GM06990 (cell line): ENCODE measurements at regions not wholly inside any gene's neighbourhood (a gene's known extent, or its start where the extent isn't known, plus 50 kb on each side); places are given as distances from the start of the nearest gene placed in this dataset.

Experiments
- DNase-seq: peaks from one replicate; pipeline ENCODE4 v3.0.0-alpha.2; 2011; ENCODE audit not compliant: insufficient read length; ENCODE audit errors: extremely low read depth
- H3K27me3 ChIP-seq: replicated peaks from 2 replicates; pipeline ENCODE4 v1.6.0; 2011; ENCODE audit warnings: low read length; ENCODE audit not compliant: control insufficient read depth, insufficient read depth
- H3K36me3 ChIP-seq: 2 replicates; pipeline ENCODE4 v1.5.1; 2011; ENCODE audit warnings: low read length; ENCODE audit not compliant: control insufficient read depth, insufficient read depth
- H3K4me3 ChIP-seq: replicated peaks from 2 replicates; pipeline ENCODE4 v1.5.1; 2011; ENCODE audit warnings: low read depth, mild to moderate bottlenecking, control low read depth, low read length
- CTCF ChIP-seq: IDR thresholded peaks from 2 replicates; pipeline ENCODE4 v1.5.1; 2011; ENCODE audit warnings: low read length, control low read depth, mild to moderate bottlenecking, inconsistent platforms; ENCODE audit not compliant: insufficient read depth, poor library complexity, severe bottlenecking

DNA sequence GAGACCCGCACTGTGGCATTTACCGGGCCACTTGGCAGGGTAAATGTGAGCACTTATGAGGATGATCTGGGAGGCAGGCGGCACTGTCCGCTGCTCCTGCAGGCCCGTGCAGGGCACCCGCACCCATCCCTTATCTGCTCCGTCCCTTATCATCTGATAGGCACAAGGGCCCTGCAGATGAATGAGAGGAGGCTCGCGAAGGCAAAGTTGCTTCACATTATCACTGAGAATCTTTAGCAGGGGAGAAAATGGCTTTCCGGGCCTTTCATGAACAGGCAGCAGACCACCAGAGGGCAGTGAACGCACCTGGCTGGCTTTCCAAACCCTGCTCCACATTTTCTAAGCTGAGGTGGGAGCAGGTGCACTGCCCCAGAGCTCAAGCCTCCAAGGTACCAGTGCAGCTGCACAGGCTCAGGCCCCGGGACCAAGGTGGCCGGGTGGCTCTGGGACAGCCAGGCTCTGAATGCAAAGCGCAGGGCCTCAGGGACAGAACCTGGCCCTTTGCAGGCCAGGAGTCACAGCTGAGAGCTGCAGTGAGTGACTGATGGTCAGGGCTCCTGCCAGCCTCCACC lies 165.6 kb downstream of the SHANK2 start:
- H3K36me3 ChIP-seq, result no peaks in the 10 kb centered on the region
- H3K27me3 ChIP-seq, result no peaks in the 10 kb centered on the region; the same call in 1 of the 2 replicates
- H3K4me3 ChIP-seq, result no peak overlapping the region
- DNase-seq, result no peak
- peak; percentile 52 for TF ChIP-seq CTCF

DNA sequence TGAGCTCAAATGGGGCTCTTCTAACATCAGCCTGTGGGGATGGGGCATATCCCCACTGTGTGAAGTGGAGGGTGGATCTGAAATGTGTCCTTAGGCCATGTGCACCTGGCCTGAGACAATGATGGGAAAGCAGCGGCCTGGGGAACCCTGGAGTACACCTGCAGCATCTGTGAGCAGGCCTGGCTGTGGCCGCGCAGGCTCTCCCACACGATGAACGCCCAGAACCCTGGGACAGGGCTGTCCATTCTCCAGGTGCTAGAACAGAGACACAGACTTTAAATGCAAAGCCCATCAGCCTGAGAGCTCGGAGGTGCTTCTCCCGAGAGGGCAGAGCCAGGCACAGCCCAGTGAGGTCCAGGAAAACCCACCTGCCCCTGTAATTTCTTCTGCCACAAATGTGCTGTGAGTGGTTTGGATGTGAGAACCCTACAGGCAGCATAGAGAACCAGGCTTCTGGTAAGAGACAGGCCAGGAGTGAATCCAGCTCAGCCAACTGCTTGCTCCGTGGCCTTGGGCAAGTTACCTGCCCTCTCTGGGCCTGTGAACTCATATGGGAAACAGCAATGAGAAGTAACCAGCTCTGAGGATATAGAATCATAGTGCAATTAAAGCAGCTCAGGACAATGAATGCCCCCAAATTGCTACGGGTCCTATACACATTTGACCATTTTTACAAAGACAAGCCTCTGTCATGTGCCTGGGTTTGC lies 167.9 kb downstream of the SHANK2 start:
- TF ChIP-seq CTCF, result no peak

GRCh38 chr11:71083105-71083504 lies 169.3 kb downstream of the SHANK2 start:
- no peak overlapping the region for H3K4me3 ChIP-seq
- H3K27me3 ChIP-seq, result no peaks in the 10 kb centered on the region
- no peaks in the 10 kb centered on the region for H3K36me3 ChIP-seq
- no peak for TF ChIP-seq CTCF
- DNase-seq, result no peak

More for the DNA sequence above, 167.9 kb downstream of the SHANK2 start:
- Histone ChIP-seq H3K4me3 (no peak overlapping the region), H3K36me3 (no peaks in the 10 kb centered on the region), H3K27me3 (no peaks in the 10 kb centered on the region)
- no peak for DNase-seq

DNA sequence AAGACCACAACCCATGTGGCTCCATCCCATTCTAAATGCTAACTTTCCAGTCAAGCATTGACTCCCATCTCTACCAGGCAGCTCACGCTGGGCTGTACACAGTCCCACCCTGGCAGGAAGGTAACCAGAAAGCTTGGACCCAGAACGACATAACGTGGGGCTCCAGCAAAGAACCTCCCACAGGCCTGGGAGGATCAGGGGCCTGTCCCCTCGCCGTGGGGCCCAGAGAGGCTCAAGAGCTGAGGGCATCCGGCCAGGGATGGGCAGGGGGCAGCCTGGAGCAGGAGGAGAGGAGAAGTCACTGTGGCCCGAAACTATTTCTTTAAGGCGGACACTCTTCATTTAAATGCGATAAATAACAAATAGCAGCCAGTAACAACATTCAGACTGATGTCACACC lies 169.9 kb downstream of the SHANK2 start:
- Histone ChIP-seq H3K4me3 (no peak overlapping the region), H3K27me3 (no peaks in the 10 kb centered on the region), H3K36me3 (no peaks in the 10 kb centered on the region)
- no peak for TF ChIP-seq CTCF
- no peak for DNase-seq

GRCh38 chr11:71081704-71082230 lies 170.6 kb downstream of the SHANK2 start:
- Histone ChIP-seq H3K4me3 (no peak overlapping the region), H3K36me3 (no peaks in the 10 kb centered on the region), H3K27me3 (no peaks in the 10 kb centered on the region)
- no peak for DNase-seq
- TF ChIP-seq CTCF, result no peak
